HG03025 (cell line): ENCODE measurements at regions not wholly inside any gene's neighbourhood (a gene's known extent, or its start where the extent isn't known, plus 50 kb on each side); places are given as distances from the start of the nearest gene placed in this dataset.
"Not testable (repeated sequence)": the region's sequence is repeated elsewhere in the genome, so short reads cannot be mapped to it uniquely, and the experiment has no call there.

Source experiments
- ATAC-seq: cut with Tn5 transposase; IDR thresholded peaks from one replicate; pipeline ENCODE4 v1.9.1; 2021; ENCODE audit warnings: mild to moderate bottlenecking, moderate library complexity; ENCODE audit not compliant: unreplicated experiment, low FRiP score

DNA sequence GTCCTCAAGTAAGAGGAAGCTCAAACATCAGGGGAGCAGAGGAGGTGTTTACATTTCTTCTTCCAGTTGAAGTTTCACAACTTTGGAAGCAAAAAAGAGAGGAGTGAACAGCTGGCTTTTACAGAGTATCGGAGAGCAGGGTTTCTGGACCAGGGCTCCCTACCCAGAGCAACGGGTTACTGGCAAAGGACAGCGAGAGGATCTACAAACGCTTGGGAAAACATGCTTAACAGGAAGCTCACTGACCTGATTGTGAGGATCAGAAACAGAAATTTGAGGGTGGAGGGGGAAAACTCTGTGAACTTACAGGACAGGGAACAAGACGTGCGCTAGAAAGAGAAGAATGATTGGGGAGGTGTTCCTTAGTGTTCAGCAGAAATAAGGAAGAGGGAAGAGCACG, 85.7 kb upstream of the TAB2 start:
- no peak for ATAC-seq

DNA sequence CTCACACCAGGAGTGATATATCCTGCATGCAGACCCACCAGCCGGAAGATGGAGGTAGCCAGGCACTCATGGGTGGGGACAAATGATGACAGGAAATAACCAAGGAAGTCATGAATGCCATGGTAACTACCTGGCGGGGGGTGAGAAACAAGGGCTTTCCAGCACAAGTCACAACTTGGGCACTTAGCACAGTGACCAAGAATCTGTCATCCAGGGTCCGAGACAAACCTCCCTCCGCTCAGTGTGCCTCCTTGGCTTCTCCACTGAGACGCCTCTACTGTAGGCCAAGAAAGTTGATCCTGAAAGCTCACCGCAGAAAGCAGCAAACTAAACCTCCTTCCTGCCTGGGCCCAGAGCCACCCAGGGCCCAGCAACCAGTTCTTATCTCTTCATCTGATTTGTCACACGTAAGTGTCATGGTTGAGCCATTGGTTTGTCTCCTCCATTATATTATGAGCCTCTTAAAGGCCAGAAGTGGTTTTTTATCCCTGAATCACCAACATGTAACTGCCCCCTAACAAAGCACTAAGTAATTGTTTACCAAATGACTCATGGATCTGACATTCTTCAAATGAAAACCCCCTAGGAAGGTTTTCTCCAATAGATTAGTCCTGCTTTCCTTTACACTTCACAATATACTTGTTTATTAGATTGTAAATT, 84.3 kb upstream of the TAB2 start:
- ATAC-seq = no peak

DNA sequence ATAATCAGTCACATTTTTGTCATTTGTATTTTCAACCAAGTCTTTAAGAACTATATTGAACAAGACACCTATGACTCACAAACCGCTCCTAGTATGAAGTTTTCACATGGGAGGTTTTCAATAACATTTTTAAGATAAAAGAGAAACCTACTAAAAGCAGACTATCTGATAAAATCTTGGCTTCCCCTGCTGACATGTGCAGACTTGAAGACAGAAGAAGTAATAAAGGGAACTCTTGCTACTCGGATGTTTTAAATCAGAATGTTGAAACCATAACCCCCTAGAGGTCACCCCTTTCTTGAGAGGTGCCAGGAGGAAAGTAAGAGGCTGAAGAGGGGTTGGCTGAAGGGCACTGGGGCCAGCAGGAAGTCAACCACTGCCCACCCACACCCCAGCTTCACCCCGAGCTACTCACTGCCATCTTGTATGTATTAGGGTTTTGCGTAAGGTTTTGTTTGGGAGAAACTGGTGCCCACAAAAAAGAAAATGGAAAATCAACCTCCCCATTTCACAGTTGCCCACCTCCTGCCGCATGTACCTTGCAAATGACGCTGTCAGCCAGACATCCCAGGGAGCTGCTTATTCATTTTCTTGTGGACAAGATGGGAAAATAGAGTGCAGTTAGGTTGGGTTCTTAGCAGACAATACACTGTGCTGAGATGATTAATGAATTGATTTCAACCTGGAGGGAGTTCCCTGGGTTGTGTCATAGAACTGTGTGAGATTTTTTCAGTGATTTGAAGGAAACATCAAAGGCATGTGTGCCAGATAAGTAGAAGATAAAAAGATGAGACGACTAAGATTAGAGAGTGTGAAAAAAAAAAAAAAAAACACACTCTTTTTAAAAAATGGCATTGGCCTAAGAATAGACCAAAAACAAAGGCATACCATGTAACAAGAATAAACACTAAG, 83.2 kb upstream of the TAB2 start:
- no peak for ATAC-seq

DNA sequence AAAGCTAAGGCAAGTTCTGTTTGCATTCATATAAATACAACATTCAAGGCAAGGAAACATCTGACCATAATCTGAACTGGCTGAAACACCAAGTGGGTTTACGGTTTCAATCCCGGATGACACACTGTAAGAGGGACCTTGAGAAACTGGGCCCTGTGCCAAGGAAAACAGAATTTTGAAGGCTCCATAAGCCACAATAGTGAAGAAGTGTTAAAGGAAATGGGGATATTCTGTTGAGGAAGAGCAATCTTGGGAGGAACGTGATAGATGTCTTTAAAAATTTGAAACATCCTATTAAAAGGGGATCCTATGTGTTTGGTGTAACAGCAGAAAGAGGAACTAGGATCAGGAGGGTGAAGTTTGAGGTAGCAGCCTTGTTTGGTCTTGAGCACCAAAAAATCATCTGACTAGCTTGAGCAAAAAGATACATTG, 82.4 kb upstream of the TAB2 start:
- peak; percentile 86 for ATAC-seq

DNA sequence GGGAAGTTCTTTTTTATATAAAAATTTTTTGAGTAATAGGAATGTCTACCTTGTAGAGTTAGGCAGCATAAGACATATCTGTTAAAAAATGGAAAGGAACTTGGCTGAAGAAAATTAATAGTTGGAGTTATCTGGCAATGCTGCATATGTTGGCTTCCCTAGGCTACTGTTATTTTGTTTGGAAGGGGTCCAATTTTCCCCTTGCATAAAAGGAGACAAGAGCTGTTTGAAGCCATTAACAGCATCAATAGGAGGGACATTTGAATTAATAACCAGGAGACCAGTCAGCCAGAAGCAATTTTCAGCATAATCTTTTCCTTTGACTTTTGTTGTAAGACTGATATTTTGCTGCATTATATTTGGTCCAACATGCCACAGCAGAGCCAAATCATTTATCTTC, 80.9 kb upstream of the TAB2 start:
- no peak for ATAC-seq

DNA sequence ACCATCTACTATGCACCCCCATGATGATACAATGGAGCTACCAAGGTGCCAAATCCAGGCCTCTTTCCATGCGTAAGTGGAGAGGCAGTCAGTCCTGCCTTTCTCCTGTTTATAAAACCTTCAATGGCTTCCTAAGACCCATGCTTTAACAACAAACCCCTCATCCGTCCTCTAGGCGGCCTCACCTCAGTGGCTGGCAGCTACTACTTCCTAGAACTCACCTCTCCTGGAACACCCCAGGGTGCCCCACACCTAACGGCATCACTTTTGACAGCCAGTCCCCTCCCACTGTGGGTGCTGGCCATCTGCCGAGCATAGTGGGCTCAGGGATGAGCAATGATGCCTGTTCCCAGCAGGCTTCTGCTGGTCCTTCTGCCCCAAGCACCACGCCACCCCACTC, 80.0 kb upstream of the TAB2 start:
- no peak for ATAC-seq

DNA sequence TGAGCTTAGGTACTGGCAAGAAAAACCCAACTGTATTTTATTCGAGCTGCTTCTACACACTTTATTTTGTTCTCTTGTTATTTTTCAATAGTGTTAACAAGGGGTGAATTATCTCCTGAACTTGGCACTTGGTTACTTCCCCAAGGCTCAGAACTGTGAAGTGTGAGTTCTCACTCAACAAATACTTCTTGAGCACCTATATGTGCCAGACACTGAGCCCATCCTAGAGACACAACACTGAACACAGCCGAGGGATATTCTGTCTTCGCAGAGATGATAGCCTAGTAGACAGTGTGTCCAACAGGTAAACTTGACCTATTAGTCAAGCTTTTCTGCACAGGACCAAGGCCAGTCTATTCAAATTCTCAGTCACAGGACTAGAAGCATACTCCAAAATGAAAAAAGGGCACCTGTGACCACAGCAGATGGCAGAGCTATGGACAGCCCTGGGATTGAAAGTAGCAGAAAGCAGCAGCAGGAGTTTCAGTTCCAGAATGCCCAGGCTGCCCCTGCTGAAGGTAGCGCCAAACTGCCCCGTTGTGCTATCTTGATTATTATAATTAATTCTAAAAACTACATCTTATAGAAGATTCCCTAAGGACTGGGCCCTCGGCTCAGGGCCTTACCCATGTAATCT, 77.8 kb upstream of the TAB2 start:
- no peak for ATAC-seq

DNA sequence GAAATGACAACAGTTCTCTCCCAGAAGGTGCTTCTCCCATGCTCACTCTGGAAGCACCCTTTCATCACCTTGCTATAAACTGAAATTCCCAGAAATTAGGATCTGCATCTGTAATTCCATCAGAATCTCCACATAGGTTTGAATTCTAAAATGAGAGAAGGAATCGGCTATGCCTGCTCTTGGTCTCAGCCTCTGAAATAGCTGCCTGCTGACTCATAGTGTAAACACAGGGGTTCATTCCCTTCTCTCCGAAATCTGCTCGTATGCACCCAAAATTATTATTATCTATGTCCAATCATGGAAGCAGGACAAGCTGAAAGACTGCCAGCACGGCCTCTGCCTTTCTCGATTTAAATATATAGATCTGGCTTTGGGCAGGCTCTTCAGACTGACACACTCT, 74.6 kb upstream of the TAB2 start:
- no peak for ATAC-seq

DNA sequence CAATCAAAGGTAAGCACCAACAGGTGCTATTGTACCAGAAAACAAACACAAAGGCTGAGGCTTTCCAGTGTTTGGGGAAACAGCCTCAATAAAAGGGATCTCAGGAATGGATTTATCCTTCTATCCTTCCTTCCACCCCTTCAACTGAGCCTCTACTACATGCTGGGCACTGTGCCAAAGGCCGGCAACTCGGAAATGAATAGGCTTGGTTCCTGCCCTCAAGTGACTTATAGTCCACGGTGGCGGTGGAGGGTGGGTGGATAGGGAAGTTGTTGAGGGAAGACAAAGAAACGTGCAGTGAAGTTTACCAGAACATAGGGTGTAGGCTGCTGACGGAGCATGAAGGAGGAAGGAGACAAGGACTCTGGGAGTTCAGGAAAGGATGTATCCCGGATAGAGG, 73.4 kb upstream of the TAB2 start:
- ATAC-seq = no peak

DNA sequence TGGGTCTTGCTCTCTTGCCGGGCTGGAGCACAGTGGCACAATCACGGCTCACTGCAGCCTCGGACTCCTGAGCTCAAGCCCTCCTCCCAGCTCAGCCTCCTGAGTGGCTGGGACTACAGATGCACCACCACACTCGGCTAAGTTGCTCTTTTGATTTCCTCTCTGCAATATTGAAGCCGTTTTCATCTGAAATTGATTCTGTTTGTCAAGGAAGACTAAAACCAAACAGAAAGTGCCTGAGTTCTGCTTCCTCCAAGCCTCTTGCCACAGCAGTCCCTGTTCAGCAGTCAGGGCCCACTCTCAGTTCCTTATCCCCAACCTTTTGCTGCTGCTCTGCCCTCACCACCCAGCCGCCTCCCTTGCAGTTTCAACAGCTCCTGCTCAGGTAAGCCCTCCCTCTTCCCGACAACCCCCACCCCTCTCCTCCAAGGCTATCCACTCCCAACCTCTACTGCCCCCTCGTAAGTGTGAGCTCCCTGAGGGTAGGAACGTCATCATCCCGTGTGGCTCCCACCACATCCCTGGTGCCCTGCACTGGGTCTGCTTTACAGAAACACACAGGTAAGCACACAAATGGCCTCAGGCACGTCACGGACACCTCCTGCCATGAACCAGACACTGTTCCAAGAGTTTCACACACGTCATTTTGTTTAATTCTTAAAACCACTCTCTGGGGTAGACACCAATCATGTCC, 70.7 kb upstream of the TAB2 start:
- ATAC-seq = peak; percentile 95

DNA sequence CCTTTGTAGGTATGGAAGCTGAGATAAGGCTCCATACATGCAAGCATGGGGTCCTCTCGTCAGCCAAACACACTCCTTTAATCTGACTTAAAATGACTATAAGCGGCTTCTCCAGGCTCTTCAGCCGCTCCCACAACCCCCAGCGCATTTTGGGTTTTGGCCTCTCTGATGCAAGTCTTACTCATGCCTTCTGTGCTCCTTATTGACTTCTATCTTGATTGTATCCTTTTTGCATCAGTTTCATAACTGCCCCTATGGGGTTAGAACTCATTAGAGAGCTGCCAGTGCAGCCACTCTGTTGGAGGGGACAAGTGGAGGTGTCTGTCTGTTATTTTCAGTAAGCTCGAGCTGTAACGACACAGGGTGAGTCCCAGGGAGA, 70.1 kb upstream of the TAB2 start:
- ATAC-seq = no peak

DNA sequence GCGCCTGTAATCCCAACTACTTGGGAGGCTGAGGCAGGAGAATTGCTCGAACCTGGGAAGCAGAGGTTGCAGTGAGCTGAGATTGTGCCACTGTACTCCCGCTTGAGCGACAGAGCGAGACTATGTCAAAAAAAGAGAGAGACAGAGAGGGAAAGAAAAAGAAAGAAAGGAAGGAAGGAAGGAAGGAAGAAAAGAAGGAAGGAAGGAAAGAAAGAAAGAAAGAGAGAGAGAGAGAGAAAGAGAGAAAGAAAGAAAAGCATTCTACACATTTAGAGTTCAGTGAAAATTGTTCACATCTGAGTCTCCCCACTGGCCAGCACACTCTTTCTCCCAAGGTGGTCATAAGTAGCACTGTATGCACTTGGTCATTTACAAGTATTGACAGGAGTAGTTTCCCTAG, 69.2 kb upstream of the TAB2 start:
- not testable (repeated sequence) for ATAC-seq

DNA sequence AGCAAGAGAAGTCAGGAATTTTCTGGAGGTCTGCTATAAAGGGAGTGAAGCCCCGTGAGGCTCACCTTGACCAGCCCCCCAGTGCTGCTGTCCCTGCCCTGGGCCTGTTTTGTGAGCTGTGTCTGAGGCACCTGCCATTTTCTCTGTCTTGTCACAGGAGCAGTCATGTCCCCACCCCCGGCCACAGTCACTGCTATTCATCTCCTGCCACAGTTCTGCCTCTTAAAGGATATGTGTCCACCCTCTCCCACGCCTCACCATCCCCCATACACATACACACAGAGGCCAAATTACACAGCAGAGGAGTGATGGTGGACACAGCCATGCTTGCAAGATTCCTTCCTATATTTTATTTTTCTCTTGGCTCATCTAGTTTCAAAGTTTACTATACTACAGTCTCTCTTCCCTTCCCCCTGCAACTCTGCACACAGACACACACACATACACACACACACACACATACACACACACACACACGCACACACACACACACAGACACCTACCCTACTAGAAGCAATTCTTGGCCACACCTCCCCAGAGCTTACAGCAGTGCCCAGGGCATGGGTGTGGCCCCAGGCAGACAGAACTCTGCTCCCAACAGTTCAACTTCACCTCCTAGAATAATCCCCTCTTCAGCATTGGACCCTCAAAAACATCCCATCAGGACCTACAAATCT, 68.7 kb upstream of the TAB2 start:
- ATAC-seq = no peak

DNA sequence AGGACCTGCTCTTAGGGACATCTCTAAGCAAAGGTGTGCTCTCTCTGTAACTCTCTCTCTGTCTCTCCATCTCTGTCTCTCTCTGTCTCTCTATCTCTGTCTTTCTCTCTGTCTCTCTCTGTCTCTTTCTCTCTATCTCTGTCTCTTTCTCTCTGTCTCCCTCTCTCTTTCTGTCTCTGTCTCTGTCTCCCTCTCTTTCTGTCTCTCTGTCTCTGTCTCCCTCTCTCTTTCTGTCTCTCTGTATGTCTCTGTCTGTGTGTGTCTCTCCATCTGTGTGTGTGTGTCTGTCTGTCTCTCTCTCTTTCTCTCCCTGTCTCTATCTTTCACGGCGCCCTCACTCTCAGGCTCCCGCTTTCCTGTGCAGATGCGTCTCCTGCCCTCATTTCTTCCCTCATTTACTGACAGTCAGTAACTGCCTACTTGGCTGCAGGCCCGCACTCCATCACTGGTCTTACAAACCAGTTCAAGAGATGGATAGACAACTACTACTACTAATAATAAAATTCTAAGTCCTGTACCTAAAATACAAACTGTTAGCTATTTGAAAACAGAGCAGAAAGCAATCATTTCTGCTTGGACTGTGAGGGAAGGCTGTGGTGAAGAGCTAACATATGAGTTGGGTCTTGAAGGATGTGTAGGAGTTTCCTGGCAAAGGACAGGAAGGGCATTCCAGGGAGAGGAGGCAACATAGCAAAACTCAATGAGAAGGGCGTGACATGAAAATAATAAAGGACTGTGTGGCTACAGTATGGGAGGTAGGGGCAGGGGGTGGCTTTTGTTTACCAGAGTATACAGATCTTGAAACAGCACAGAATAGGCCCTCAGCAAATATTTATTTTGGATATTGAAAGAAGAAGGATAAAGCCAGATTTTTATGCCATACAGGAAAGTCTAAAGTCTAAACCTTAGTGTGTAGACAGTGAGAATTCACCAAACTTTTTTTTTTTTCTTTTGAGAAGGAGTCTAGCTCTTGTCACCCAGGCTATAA, 67.8 kb upstream of the TAB2 start:
- ATAC-seq = no peak

DNA sequence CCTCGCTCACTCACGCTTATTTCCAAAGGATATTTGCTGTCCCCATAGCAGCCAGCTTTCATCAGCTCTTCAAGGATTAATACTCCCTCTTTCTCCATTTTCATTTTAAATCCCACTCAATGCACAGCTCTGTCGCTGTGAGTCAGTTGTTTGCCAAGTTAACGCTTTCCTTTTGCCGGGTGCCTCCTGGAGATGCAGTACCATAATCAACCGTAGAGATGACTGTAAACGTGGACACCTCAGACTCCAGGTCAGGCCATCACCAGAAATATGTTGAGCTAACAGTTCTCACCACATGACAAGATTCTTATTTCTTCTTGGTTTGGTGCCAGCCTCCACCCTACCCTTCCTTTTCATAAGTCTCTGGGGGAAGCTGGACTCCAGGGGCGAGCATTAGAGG, 66.6 kb upstream of the TAB2 start:
- no peak for ATAC-seq

DNA sequence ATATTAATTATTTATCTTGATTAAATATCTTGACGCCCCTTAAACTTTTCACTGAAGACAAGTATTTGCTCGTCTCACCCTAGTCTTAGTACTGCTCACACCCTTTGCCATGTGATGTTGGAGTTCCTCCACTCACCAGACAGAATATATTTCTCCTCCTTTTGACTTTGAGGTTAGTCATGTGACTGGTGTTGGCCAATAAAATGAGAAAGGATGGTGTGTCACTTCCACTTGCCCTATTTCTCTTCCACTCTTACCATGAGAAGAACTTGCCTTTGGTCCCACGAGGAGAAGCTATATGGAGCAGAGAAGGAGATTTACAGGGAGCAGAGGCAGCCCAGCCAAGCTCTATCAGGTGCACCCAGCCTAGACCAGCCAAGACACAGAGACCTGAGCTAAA, 64.9 kb upstream of the TAB2 start:
- no peak for ATAC-seq

DNA sequence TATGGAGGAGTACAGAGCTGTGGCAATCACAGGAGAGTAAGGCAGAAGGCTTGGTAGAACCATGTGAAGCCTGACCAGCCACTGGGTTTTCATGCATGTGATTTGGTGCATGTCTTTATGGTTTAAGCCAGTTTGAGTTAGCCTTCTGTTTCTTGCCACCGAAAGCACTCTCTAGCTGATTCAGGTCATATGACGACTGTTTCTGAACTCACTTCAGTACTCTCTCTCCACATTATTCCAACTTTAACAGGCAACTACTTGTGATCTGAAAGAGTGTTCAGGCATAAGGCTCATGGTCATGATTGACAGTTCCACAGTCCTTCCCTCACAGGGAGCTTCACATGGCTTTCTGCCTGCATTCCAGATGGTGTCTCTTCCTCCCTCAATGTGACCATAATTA, 63.3 kb upstream of the TAB2 start:
- no peak for ATAC-seq

DNA sequence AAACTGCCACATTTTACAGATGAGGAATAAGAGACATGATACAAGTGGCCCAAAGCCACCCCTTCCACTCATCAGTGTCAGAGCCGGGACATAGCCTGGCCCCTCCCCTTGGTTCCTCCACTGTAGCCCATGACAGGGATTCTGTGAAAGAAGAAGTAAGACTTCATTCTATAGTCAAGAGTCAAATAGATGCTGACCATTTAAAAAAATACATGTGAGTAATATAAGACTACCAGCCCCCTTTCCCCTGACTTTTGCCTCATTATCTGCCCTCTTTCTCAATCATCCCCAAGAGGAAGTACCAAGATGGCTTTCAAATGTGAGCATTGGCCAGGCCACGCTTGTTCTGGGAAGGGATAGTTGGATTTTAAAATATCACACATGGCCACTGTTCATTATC, 57.8 kb upstream of the TAB2 start:
- ATAC-seq = no peak

DNA sequence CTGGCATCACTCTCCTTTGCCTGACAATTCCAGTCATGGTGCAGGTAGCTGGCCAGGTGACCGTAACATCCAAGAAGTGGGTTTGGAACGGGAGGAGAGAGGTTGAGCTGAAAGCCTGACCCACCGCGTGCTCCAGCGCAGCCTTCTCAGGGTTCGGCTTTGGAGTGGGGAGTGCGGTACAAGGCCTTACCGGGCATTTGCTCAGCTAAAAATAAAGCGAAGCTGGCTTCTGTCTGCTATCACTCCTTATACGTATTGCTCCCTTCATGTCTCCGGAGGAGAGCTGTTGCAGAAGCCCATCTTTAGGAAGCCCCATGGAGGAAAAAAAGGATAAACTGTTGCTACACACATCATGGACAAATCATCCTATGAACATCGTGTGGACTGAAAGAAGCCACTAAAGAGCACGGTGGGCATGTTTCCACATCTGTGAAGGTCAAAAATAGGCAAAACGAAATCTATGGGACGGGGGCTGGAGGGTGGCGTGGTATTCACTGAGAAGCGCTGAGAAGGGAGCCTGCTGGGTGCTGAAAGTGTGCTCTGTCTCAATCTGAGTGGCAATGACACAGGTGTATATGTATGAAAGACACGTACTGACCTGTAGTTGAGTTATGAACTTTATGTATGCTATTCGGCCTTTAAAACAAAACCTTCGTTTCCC, 57.2 kb upstream of the TAB2 start:
- ATAC-seq = no peak
